Adipocyte (in vitro differentiated cells): ENCODE measurements at regions not wholly inside any gene's neighbourhood (a gene's known extent, or its start where the extent isn't known, plus 50 kb on each side); places are given as distances from the start of the nearest gene placed in this dataset.

Source experiments
- DNase-seq: peaks from one replicate; pipeline ENCODE4 v3.0.0-alpha.2; 2015; ENCODE audit warnings: low read depth
- H3K27me3 ChIP-seq: replicated peaks from 2 replicates; pipeline ENCODE4 v1.7.0; 2013; ENCODE audit warnings: mild to moderate bottlenecking, low read length, moderate library complexity; ENCODE audit not compliant: control insufficient read depth, insufficient read depth
- H3K36me3 ChIP-seq: 2 replicates; pipeline ENCODE4 v1.7.0; 2013; ENCODE audit warnings: low read length, mild to moderate bottlenecking, moderate library complexity; ENCODE audit not compliant: control insufficient read depth, insufficient read depth, severe bottlenecking
- H3K4me1 ChIP-seq: 2 replicates; pipeline ENCODE4 v1.7.0; 2013; ENCODE audit warnings: mild to moderate bottlenecking, low read length, moderate library complexity; ENCODE audit not compliant: control insufficient read depth, insufficient read depth
- H3K4me3 ChIP-seq: 2 replicates; pipeline ENCODE4 v1.7.0; 2013; ENCODE audit warnings: mild to moderate bottlenecking, low read length, moderate library complexity
- H3K9ac ChIP-seq: 2 replicates; pipeline ENCODE4 v1.7.0; 2013; ENCODE audit warnings: mild to moderate bottlenecking, low read length, moderate library complexity
- H3K9me3 ChIP-seq: 2 replicates; pipeline ENCODE4 v1.7.0; 2013; ENCODE audit warnings: mild to moderate bottlenecking, low read length, moderate library complexity; ENCODE audit not compliant: control insufficient read depth

GRCh38 chr2:67015681-67016080 is 381.5 kb upstream of the ETAA1 start:
- H3K27me3 ChIP-seq: no peaks in the 10 kb centered on the region
- H3K36me3 ChIP-seq: no peaks in the 10 kb centered on the region
- no peaks in the 10 kb centered on the region for H3K4me1 ChIP-seq
- no peak for DNase-seq
- no peak overlapping the region for H3K9ac ChIP-seq
- no peak overlapping the region for H3K4me3 ChIP-seq
- no peaks in the 10 kb centered on the region for H3K9me3 ChIP-seq

DNA sequence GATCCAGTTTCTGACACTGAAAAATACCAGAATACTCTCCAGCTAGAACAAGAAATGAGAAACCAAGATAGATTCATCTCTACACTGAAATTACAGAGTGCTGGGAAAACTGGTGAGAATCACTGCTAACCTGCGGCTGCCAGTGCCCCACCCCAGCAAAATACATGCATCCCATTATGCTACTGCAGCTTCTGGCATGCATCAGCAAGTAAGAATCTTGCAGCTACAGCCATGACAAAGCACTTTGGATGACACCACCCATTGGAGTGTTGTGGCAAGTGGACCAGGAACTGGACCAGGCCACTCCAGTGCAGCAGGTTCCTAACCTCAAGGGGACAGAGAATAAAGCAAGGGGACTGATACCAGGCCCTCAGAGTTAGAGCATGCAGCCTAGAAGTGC is 378.8 kb upstream of the ETAA1 start:
- no peaks in the 10 kb centered on the region for H3K9me3 ChIP-seq
- H3K27me3 ChIP-seq: no peaks in the 10 kb centered on the region
- H3K4me1 ChIP-seq: no peaks in the 10 kb centered on the region
- no peak for DNase-seq
- no peak overlapping the region for H3K4me3 ChIP-seq
- no peaks in the 10 kb centered on the region for H3K36me3 ChIP-seq
- H3K9ac ChIP-seq: no peak overlapping the region

GRCh38 chr2:67032076-67032475 is 365.1 kb upstream of the ETAA1 start:
- no peak for DNase-seq
- no peaks in the 10 kb centered on the region for H3K27me3 ChIP-seq
- no peaks in the 10 kb centered on the region for H3K36me3 ChIP-seq
- H3K4me3 ChIP-seq: no peak overlapping the region
- H3K9me3 ChIP-seq: no peaks in the 10 kb centered on the region
- no peak overlapping the region for H3K9ac ChIP-seq
- peaks cover 16% of the 10 kb centered on the region for H3K4me1 ChIP-seq

DNA sequence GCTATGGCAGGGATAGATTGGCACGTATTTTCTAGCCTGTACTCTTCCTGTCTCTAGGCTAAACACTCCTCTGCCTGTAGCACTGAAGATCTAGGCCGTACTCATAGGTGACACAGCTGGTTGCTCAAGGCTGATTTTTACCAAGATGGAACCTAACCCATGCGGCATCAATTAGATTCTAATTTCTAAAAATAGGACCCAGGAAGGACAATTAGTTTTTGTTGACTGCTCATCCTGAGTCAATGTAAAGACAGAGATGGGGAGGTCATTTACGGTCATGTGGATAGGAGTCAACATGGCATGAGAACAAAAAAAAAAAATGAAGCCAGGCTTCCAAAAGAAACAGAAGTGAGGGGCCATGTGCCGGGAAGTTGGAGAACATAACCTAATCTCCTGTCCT is 360.7 kb upstream of the ETAA1 start:
- Histone ChIP-seq H3K27me3 (no peaks in the 10 kb centered on the region), H3K36me3 (no peaks in the 10 kb centered on the region), H3K4me3 (no peak overlapping the region), H3K9me3 (no peaks in the 10 kb centered on the region), H3K9ac (no peak overlapping the region), H3K4me1 (peaks cover 16% of the 10 kb centered on the region)
- no peak for DNase-seq

DNA sequence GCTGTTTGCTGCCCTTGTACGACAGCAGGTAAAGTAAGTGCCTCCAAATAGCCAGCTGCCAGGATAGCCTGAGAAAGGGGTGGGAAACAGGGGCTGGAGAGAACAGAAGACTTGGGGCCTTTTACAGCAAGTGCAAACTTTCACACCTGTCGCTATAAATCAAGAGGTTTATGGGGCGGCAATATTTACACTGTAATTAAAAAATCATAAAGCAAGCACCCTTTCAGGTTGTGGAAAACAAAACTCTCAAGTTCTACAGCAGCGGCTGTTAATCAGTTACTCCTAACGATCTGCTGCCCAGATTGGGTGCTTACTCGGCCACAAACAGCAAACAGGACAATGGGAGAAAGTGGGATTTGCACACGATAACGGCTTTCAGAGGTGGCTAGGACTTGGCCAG is 359.5 kb upstream of the ETAA1 start:
- Histone ChIP-seq H3K9ac (no peak overlapping the region), H3K36me3 (no peaks in the 10 kb centered on the region), H3K9me3 (no peaks in the 10 kb centered on the region), H3K4me1 (peaks cover 10% of the 10 kb centered on the region), H3K4me3 (no peak overlapping the region), H3K27me3 (no peaks in the 10 kb centered on the region)
- DNase-seq: no peak

GRCh38 chr2:67038195-67038594 is 358.9 kb upstream of the ETAA1 start:
- H3K9me3 ChIP-seq: no peaks in the 10 kb centered on the region
- no peaks in the 10 kb centered on the region for H3K36me3 ChIP-seq
- DNase-seq: no peak

GRCh38 chr2:67039058-67039457 is 358.1 kb upstream of the ETAA1 start:
- H3K36me3 ChIP-seq: no peaks in the 10 kb centered on the region
- DNase-seq: no peak
- no peak overlapping the region for H3K4me3 ChIP-seq
- H3K27me3 ChIP-seq: no peaks in the 10 kb centered on the region
- H3K9ac ChIP-seq: no peak overlapping the region
- no peaks in the 10 kb centered on the region for H3K4me1 ChIP-seq
- H3K9me3 ChIP-seq: no peaks in the 10 kb centered on the region

More at GRCh38 chr2:67038195-67038594, 358.9 kb upstream of the ETAA1 start:
- Histone ChIP-seq H3K9ac (no peak overlapping the region), H3K4me1 (peaks cover 7% of the 10 kb centered on the region), H3K27me3 (no peaks in the 10 kb centered on the region), H3K4me3 (no peak overlapping the region)

DNA sequence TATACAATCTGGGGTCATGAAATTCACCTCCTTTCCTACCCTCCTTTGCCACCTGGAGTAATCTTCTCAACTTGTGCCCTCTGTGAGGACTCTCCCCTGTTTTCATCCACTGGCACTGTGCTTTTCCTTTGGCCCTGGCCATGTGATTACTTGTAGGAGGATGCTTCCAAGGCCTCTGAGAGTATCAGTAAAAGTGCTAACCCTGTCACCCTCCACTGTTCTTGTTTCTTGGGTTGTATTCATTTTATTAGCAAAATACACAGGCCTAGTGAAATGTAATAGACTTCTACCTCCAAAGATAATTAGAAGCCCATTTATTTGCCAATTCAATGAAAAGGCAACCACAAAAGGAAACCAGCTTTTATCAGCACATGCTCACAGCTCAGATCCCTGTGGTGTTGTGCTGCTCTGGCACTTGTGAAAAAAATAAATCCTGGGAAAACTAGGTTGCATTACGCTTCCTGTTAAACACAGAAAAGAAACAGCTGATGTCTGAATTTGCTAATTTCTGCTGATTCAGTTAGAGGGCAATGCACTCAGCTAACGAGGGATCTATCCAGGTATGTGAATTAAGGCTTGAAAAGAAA is 357.5 kb upstream of the ETAA1 start:
- no peaks in the 10 kb centered on the region for H3K36me3 ChIP-seq
- H3K27me3 ChIP-seq: no peaks in the 10 kb centered on the region
- DNase-seq: no peak
- H3K4me3 ChIP-seq: no peak overlapping the region
- no peaks in the 10 kb centered on the region for H3K9me3 ChIP-seq
- no peak overlapping the region for H3K9ac ChIP-seq
- H3K4me1 ChIP-seq: no peaks in the 10 kb centered on the region

- no peak for DNase-seq
- H3K9ac ChIP-seq: no peak overlapping the region
- no peaks in the 10 kb centered on the region for H3K36me3 ChIP-seq
- no peaks in the 10 kb centered on the region for H3K9me3 ChIP-seq
- H3K4me3 ChIP-seq: no peak overlapping the region
- H3K27me3 ChIP-seq: no peaks in the 10 kb centered on the region
- H3K4me1 ChIP-seq: no peaks in the 10 kb centered on the region
Observed at GRCh38 chr2:67041051-67041450, 356.1 kb upstream of the ETAA1 start.

DNA sequence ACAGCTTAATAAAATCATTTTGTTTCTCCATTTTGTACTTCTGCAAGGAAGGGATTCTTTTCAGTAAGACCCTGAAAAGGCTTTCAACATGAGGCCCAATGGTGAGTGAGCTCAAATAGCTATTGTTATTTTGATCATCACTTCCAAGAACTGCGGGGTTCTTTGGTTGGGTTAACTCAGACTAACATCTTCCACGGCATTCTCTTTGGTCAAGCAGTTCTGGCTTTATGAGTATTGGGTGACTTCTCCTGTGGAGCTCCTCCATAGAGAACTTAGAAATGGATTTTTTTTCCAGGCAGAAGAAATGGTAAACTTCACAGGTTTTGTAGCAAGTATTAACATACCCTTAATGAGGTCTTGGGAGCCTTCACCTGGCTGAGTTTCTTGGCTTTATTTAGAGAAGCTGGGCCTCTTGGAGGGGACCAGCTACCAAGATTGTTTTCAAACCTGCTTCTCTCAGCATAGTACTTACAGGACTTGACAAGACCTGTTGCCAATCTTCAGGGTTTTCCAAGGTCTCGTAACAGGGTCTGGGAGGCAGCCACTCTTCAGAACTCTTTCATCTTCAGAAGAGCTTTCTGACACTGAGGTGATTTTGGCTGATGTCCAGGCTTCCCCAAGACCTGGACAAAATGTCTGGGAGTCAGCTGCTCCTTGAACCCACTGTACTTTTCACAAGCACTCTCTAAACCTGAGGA is 353.2 kb upstream of the ETAA1 start:
- no peaks in the 10 kb centered on the region for H3K27me3 ChIP-seq
- no peak for DNase-seq
- H3K9ac ChIP-seq: no peak overlapping the region
- H3K4me3 ChIP-seq: no peak overlapping the region
- no peaks in the 10 kb centered on the region for H3K9me3 ChIP-seq
- H3K4me1 ChIP-seq: no peaks in the 10 kb centered on the region
- H3K36me3 ChIP-seq: no peaks in the 10 kb centered on the region

DNA sequence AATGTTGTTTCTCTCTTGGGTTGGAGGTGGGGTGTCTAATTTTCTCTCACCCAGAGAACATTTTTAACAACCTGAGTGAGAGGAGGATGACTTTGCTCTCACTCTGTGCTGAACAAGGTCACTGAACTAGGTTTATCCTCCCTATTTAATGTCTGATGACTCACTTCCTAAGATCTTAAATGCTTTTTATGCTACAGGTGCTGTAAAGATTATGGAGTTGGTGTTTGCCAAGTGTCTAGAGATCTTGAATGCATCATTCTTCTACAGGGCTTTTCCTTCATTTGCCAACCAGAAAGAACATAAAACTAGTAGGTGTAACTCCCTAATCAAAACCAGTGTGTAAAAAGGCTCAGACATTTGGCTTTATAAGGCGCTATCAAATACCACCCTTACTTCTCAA is 350.5 kb upstream of the ETAA1 start:
- no peaks in the 10 kb centered on the region for H3K9me3 ChIP-seq
- no peaks in the 10 kb centered on the region for H3K27me3 ChIP-seq
- no peaks in the 10 kb centered on the region for H3K4me1 ChIP-seq
- H3K4me3 ChIP-seq: no peak overlapping the region
- no peaks in the 10 kb centered on the region for H3K36me3 ChIP-seq
- no peak for DNase-seq
- no peak overlapping the region for H3K9ac ChIP-seq

- Histone ChIP-seq H3K36me3 (no peaks in the 10 kb centered on the region), H3K9ac (no peak overlapping the region), H3K4me1 (no peaks in the 10 kb centered on the region), H3K4me3 (no peak overlapping the region), H3K27me3 (no peaks in the 10 kb centered on the region), H3K9me3 (no peaks in the 10 kb centered on the region)
- DNase-seq: no peak
Observed at GRCh38 chr2:67048314-67048713, 348.8 kb upstream of the ETAA1 start.
